Tibial nerve (tissue), 4 donors: ENCODE measurements at regions not wholly inside any gene's neighbourhood (a gene's known extent, or its start where the extent isn't known, plus 50 kb on each side); places are given as distances from the start of the nearest gene placed in this dataset.

ENCODE experiments used
- DNase-seq, 2 donors: peaks; one replicate each; pipeline ENCODE4 v3.0.0-alpha.2; 2019; ENCODE audit warnings: low spot score in 2 of 2
- H3K27ac ChIP-seq, 4 donors: fragments of 200-600 bp; sonication (generic) in 3 of 4; one replicate each; pipeline ENCODE4 v1.5.1; 2017 to 2019; ENCODE audit warnings: mild to moderate bottlenecking in 1 of 4
- H3K27me3 ChIP-seq, 2 donors: fragments of 200-600 bp; sonication (generic) in 1 of 2; one replicate each; pipeline versions ENCODE4 v1.5.1 to v1.6.0; 2017 to 2019
- H3K36me3 ChIP-seq, 3 donors: fragments of 200-600 bp; sonication (generic); one replicate each; pipeline ENCODE4 v1.5.1; 2018 to 2019
- H3K4me1 ChIP-seq, 4 donors: fragments of 200-600 bp; sonication (generic) in 3 of 4; one replicate each; pipeline ENCODE4 v1.5.1; 2017 to 2019
- H3K4me3 ChIP-seq, 4 donors: fragments of 200-600 bp; sonication (generic) in 3 of 4; one replicate each; pipeline ENCODE4 v1.5.1; 2017 to 2019; ENCODE audit warnings: mild to moderate bottlenecking in 1 of 4, moderate library complexity in 1 of 4
- H3K9me3 ChIP-seq, 4 donors: fragments of 200-600 bp; sonication (generic) in 3 of 4; one replicate each; pipeline ENCODE4 v1.5.1; 2017 to 2019
- EP300 ChIP-seq, 2 donors: sonication (generic); formaldehyde crosslinking; IDR thresholded peaks; one replicate each; pipeline ENCODE4 v1.6.1; 2017; ENCODE audit warnings: antibody characterized with exemption in 2 of 2, mild to moderate bottlenecking in 1 of 2
- POLR2A ChIP-seq, 2 donors: fragments of 450-650 bp; IDR thresholded peaks; one replicate each; pipeline ENCODE4 v1.6.1; 2017; ENCODE audit warnings: antibody characterized with exemption in 2 of 2, mild to moderate bottlenecking in 2 of 2, moderate library complexity in 2 of 2
- WGBS, 2 donors: methylation state at CpG; one replicate each; pipeline ENCODE4 v1.1.5; 2018; 5-methylcytosine and 5-hydroxymethylcytosine counted together
- TF ChIP-seq, protein P1 (sequence below), 5 experiments: fragments of 200-600 bp in 3 of 5; fragments of 450-650 bp in 2 of 5; sonication (generic) in 3 of 5; IDR thresholded peaks; one replicate each; pipeline ENCODE4 v1.5.1; 2016 to 2019; ENCODE audit warnings: antibody characterized with exemption in 5 of 5, mild to moderate bottlenecking in 3 of 5, moderate library complexity in 2 of 5

DNA sequence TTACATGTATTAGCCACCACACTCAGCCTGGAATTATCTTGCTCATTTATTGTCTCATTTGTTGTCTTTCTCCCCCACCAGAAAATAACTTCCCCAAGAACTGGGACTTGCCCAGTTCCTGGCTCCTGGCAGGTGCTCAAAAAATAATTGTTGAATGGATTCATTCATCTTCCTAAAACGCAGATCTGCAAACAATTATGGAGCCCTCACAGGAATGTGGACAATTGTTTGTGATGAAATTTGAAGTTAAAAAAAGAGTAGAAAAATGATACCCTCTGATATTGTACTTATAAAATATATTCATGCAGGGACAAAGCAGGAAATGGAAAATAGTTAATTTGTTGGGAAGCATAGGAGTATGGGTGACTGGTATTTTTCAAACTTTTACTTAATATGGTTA is 60.7 kb upstream of the MAP1LC3B2 start:
- Histone ChIP-seq H3K4me3 (no peak overlapping the region), H3K27ac (no peak overlapping the region), H3K9me3 (no peaks in the 10 kb centered on the region), H3K36me3 (no peaks in the 10 kb centered on the region), H3K4me1 (no peaks in the 10 kb centered on the region), H3K27me3 (no peaks in the 10 kb centered on the region)
- no peak for DNase-seq
- no peak for TF ChIP-seq POLR2A (IDR thresholded peaks at IDR 0.05)
- TF ChIP-seq, protein P1, sequence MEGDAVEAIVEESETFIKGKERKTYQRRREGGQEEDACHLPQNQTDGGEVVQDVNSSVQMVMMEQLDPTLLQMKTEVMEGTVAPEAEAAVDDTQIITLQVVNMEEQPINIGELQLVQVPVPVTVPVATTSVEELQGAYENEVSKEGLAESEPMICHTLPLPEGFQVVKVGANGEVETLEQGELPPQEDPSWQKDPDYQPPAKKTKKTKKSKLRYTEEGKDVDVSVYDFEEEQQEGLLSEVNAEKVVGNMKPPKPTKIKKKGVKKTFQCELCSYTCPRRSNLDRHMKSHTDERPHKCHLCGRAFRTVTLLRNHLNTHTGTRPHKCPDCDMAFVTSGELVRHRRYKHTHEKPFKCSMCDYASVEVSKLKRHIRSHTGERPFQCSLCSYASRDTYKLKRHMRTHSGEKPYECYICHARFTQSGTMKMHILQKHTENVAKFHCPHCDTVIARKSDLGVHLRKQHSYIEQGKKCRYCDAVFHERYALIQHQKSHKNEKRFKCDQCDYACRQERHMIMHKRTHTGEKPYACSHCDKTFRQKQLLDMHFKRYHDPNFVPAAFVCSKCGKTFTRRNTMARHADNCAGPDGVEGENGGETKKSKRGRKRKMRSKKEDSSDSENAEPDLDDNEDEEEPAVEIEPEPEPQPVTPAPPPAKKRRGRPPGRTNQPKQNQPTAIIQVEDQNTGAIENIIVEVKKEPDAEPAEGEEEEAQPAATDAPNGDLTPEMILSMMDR (IDR thresholded peaks at IDR 0.05), result no peak
- 18 to 24% methylated on average over 1 of the region's 1 CpG for WGBS, 2 donors

GRCh38 chr12:116502141-116502725 is 56.9 kb upstream of the MAP1LC3B2 start:
- Histone ChIP-seq H3K27me3 (no peaks in the 10 kb centered on the region), H3K4me3 (no peak overlapping the region), H3K27ac (no peak overlapping the region), H3K4me1 (no peaks in the 10 kb centered on the region), H3K36me3 (no peaks in the 10 kb centered on the region), H3K9me3 (no peaks in the 10 kb centered on the region)
- DNase-seq, result no peak
- TF ChIP-seq EP300 (IDR thresholded peaks at IDR 0.05) (no peak), POLR2A (IDR thresholded peaks at IDR 0.05) (no peak)
- TF ChIP-seq, protein P1 (IDR thresholded peaks at IDR 0.05), result no peak
- WGBS, 2 donors, result 59 to 66% methylated on average over 13 to 14 of the region's 14 CpGs

DNA sequence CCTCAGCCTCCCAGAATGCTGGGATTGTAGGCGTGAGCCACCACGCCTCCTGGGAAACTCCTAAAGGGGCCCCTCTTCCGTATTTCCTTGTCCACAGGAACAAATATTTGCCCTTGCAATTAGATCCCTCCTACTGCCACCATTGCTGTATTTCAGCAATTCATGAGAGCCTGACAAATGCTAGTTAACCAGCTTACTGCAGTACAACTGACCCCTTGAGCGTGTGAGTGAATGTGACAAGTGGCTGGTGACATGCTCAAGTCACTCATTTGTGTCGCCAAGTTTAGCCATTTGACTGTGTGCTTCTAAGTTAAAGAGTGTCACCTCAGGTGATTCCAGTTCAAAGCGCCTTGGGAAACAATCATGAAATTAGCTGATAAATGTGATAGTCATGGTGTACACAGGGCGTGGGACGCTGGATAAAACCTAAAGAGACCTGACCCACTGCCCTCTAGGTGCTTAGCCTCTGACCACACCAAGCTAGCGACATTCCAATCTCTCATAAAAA is 56.1 kb upstream of the MAP1LC3B2 start:
- H3K4me3 ChIP-seq, result no peak overlapping the region
- no peaks in the 10 kb centered on the region for H3K9me3 ChIP-seq

GRCh38 chr12:116504438-116504837 is 54.7 kb upstream of the MAP1LC3B2 start:
- Histone ChIP-seq H3K27ac (no peak overlapping the region), H3K9me3 (no peaks in the 10 kb centered on the region), H3K36me3 (no peaks in the 10 kb centered on the region), H3K4me1 (peaks cover 0 to 17% (median 8%) of the 10 kb centered on the region in 4 donors), H3K27me3 (no peaks in the 10 kb centered on the region), H3K4me3 (no peak overlapping the region)
- TF ChIP-seq EP300 (IDR thresholded peaks at IDR 0.05) (no peak), POLR2A (IDR thresholded peaks at IDR 0.05) (no peak)
- TF ChIP-seq, protein P1 (IDR thresholded peaks at IDR 0.05), result no peak
- WGBS, 2 donors, result 65 to 69% methylated on average over 4 of the region's 4 CpGs
- DNase-seq, result no peak

More for the DNA sequence above, 56.1 kb upstream of the MAP1LC3B2 start:
- DNase-seq, result no peak
- Histone ChIP-seq H3K4me1 (peaks cover 0 to 6% (median 4%) of the 10 kb centered on the region in 4 donors), H3K36me3 (no peaks in the 10 kb centered on the region), H3K27ac (no peak overlapping the region), H3K27me3 (no peaks in the 10 kb centered on the region)
- TF ChIP-seq EP300 (IDR thresholded peaks at IDR 0.05), result no peak
- 89% methylated on average over 9 of the region's 9 CpGs for WGBS, 2 donors

DNA sequence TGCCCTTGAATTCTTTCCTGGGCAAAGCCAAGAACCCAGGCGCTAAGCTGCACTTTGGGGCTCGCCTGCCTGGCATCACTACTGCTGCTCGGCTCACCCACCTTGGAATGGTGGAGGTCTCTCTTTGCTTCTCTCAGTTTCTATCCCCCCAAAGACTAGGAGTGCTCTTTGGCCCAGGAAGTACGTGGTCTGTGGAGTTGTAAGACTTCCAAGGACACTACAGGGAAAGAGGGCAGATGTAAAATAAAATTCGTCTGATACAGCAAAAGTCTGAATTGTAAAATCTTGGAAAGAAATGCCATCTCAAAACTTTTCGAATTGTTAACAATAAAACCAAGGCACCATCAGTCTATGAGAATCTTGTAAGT is 52.5 kb upstream of the MAP1LC3B2 start:
- Histone ChIP-seq H3K4me1 (peaks cover 0 to 17% (median 8%) of the 10 kb centered on the region in 4 donors), H3K36me3 (no peaks in the 10 kb centered on the region), H3K27ac (peak overlapping the region in 1 of 4 donors; percentile 14), H3K27me3 (no peaks in the 10 kb centered on the region), H3K4me3 (no peak overlapping the region), H3K9me3 (no peaks in the 10 kb centered on the region)
- DNase-seq, result no peak
- WGBS, 2 donors, result 78 to 86% methylated on average over 6 of the region's 6 CpGs
- TF ChIP-seq, protein P1 (IDR thresholded peaks at IDR 0.05), result no peak
- TF ChIP-seq EP300 (IDR thresholded peaks at IDR 0.05) (no peak), POLR2A (IDR thresholded peaks at IDR 0.05) (no peak)
